ENCODE measurements at regions not wholly inside any gene's neighbourhood (a gene's known extent, or its start where the extent isn't known, plus 50 kb on each side); places are given as distances from the start of the nearest gene placed in this dataset.
"Not testable (repeated sequence)": the region's sequence is repeated elsewhere in the genome, so short reads cannot be mapped to it uniquely, and the experiment has no call there.

DNA sequence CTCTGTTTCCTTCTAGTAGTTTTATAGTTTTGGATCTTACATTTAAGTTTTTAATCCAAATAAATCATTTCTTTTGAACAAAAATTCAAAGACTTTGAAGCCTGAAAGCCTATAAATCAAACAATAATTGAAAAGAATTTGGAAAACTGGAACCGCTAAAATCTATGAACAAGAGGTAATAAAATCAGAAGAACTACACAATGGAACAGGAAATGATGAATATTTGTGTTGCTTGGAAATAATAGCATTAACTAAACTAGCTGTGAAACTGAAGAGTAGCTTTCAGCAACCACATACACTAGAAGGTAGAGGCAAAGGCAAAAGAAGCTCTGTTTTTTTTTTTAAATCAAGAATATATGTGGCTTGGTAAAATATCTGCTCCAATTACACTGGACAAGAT is 147.9 kb upstream of the ABI3BP start:
- H3K27ac ChIP-seq: no peak overlapping the region
- TF ChIP-seq, protein P1, sequence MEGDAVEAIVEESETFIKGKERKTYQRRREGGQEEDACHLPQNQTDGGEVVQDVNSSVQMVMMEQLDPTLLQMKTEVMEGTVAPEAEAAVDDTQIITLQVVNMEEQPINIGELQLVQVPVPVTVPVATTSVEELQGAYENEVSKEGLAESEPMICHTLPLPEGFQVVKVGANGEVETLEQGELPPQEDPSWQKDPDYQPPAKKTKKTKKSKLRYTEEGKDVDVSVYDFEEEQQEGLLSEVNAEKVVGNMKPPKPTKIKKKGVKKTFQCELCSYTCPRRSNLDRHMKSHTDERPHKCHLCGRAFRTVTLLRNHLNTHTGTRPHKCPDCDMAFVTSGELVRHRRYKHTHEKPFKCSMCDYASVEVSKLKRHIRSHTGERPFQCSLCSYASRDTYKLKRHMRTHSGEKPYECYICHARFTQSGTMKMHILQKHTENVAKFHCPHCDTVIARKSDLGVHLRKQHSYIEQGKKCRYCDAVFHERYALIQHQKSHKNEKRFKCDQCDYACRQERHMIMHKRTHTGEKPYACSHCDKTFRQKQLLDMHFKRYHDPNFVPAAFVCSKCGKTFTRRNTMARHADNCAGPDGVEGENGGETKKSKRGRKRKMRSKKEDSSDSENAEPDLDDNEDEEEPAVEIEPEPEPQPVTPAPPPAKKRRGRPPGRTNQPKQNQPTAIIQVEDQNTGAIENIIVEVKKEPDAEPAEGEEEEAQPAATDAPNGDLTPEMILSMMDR (conservative IDR thresholded peaks at IDR 0.05): no peak

- TF ChIP-seq, protein P1 (conservative IDR thresholded peaks at IDR 0.05): no peak
- no peak overlapping the region for H3K27ac ChIP-seq
Measured at GRCh38 chr3:101138817-101139216, 145.6 kb upstream of the ABI3BP start.

- no peak overlapping the region for H3K27ac ChIP-seq
- TF ChIP-seq, protein P1 (conservative IDR thresholded peaks at IDR 0.05): no peak
Measured at GRCh38 chr3:101134331-101134730, 141.1 kb upstream of the ABI3BP start.

DNA sequence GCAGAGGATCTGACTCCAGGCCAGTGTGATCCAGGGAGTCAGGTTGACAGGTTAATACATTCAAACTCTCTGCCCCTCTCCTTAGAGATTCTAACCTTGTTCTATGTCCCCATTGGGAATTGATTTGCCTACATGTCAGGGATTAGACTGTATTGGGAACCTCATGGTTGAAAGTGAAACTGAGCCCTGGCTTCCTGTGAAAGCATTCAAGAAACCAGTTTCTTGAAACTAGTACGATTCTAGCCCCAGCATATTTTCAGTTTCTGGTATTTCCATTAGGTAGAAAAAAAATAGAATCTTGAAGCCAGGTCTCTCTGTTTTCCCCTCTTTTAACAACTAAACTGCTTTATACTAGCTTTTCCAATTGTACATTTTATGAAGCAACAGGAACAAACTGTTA is 140.4 kb upstream of the ABI3BP start:
- no peak overlapping the region for H3K27ac ChIP-seq
- TF ChIP-seq, protein P1 (conservative IDR thresholded peaks at IDR 0.05): no peak

DNA sequence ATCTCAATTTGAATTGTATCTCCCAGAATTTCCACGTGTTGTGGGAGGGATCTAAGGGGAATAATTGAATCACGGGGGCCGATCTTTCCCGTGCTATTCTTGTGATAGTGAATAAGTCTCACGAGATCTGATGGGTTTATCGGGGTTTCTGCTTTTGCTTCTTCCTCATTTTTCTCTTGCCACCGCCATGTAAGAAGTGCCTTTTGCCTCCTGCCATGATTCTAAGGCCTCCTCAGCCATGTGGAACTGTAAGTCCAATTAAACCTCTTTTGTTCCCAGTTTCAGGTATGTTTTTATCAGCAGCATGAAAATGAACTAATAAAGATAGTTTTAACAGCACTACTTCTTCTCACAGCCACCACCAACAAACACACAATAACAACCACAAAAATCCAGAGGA is 140.0 kb upstream of the ABI3BP start:
- H3K27ac ChIP-seq: not testable (repeated sequence)

- TF ChIP-seq, protein P1 (conservative IDR thresholded peaks at IDR 0.05): no peak
- no peak overlapping the region for H3K27ac ChIP-seq
Measured at GRCh38 chr3:101131767-101132166, 138.5 kb upstream of the ABI3BP start.

DNA sequence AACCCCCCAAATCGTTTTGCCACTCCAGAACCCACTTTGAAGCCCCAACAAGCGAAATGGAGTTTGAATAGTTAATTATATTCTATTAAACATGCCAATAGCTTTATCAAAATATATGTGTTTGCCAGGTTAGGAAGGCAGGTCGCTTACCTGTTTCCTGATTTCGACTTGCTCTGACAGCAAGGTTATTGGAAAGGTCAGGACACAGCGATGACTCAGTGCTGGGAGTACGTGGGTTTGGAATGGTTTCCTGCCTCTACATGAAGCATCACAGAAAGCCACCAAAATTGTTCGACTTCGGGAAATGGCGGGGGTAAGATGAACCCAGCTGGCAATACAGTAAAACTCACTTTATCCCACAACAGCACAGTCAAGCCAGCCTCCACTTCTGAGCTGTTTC is 135.6 kb upstream of the ABI3BP start:
- H3K27ac ChIP-seq: no peak overlapping the region
- TF ChIP-seq, protein P1 (conservative IDR thresholded peaks at IDR 0.05): no peak

DNA sequence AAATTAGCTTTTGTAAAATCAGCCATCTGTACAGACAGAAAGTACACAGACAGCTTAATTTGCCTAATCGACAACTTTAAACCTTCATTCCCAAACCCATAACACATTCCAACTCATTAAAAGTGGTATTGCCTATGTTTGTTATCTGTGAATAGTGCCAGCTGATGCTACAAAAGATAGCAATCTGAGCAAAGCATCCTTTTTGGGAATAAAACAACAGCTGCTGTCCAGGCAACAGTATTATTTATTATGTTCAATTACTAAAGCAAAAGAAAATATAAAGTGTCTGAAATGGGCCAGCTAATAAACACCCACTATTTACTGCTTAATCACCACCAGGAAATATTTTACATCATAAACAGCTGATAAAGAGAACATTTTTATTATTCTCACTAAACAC is 134.8 kb upstream of the ABI3BP start:
- H3K27ac ChIP-seq: no peak overlapping the region
- TF ChIP-seq, protein P1 (conservative IDR thresholded peaks at IDR 0.05): no peak

All from VCaP (cell line).